Calu3 (cell line): ENCODE measurements at regions not wholly inside any gene's neighbourhood (a gene's known extent, or its start where the extent isn't known, plus 50 kb on each side); places are given as distances from the start of the nearest gene placed in this dataset.
"Not testable (repeated sequence)": the region's sequence is repeated elsewhere in the genome, so short reads cannot be mapped to it uniquely, and the experiment has no call there.

Source experiments
- BruUV-seq: library from RNA; stranded (reverse); fragments of 400-500 nt; replicated peaks from 2 replicates; lab custom pipeline; 2021; lab: Mats Ljungman, UMichigan
- CTCF ChIA-PET: fragments of 300-600 bp; sonication (Branson Sonifier 250); formaldehyde crosslinking; loops from one replicate; lab custom pipeline; 2022; ENCODE audit warnings: antibody characterized with exemption; lab: Charles Lee
- DNase-seq: peaks from one replicate; pipeline ENCODE4 v3.0.0; 2022
- H3K27ac Mint-ChIP-seq: one replicate; pipeline ENCODE4 v1.8.0; 2022; ENCODE audit warnings: mixed read lengths; ENCODE audit not compliant: unreplicated experiment
- H3K27me3 Mint-ChIP-seq: one replicate; pipeline ENCODE4 v1.8.0; 2022; ENCODE audit warnings: mixed read lengths; ENCODE audit not compliant: unreplicated experiment
- H3K36me3 Mint-ChIP-seq: one replicate; pipeline ENCODE4 v1.8.0; 2022; ENCODE audit warnings: mild to moderate bottlenecking, moderate library complexity, mixed read lengths; ENCODE audit not compliant: insufficient read depth, unreplicated experiment
- H3K4me1 Mint-ChIP-seq: one replicate; pipeline ENCODE4 v1.8.0; 2022; ENCODE audit warnings: mild to moderate bottlenecking, low read depth, mixed read lengths; ENCODE audit not compliant: unreplicated experiment
- H3K4me3 Mint-ChIP-seq: one replicate; pipeline ENCODE4 v1.8.0; 2022; ENCODE audit warnings: mild to moderate bottlenecking, low read depth, moderate library complexity, mixed read lengths; ENCODE audit not compliant: unreplicated experiment
- H3K9me3 Mint-ChIP-seq: one replicate; pipeline ENCODE4 v1.8.0; 2022; ENCODE audit warnings: low read depth, mixed read lengths; ENCODE audit not compliant: unreplicated experiment
- CTCF ChIP-seq: fragments of 200-600 bp; IDR thresholded peaks from one replicate; pipeline ENCODE4 v1.8.0; 2022; ENCODE audit warnings: antibody characterized with exemption; ENCODE audit not compliant: unreplicated experiment
- intact Hi-C: fragments of 100-400 bp; cut with micrococcal nuclease; formaldehyde crosslinking; loops from one replicate; pipeline ENCODE4 v1.10.0; 2022; ENCODE audit not compliant: unreplicated experiment

DNA sequence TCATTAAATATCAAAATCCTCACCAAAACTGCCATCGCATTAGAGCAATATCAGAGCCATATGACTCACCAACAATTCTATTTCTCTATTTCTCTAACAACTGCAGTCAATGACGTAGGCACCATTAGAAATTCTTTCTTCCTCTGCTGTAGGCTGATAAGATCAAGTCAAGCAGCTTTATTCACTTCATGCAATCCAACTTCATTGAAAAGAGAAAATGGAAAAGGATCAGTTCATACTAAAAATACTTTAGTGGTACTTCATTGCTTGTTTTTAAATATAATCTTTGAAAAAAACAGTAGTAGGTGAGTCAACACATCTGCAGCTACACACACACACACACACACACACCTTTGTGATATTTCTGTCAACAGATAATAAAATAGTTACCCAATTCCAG lies 345.3 kb upstream of the TENM3 start:
- intact Hi-C loops = no loop called here
- no peak for DNase-seq
- Mint-ChIP-seq H3K27me3 (no peaks in the 10 kb centered on the region), H3K27ac (no peak overlapping the region), H3K36me3 (no peaks in the 10 kb centered on the region), H3K4me1 (no peaks in the 10 kb centered on the region), H3K9me3 (no peaks in the 10 kb centered on the region), H3K4me3 (no peak overlapping the region)
- CTCF ChIA-PET = no interaction called here
- no TSS peak for BruUV-seq
- TF ChIP-seq CTCF = no peak

DNA sequence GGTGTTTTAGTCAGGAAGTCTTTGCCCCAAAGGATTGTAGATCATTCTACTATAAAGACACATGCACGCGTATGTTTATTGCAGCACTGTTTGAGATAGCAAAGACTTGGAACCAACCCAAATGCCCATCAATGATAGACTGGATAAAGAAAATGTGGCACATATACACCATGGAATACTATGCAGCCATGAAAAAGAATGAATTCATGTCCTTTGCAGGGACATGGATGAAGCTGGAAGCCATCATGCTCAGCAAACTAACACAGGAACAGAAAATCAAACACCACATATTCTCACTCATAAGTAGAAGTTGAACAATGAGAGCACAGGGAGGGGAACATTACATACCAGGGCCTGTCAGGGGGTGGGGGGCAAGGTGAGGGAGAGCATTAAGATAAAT lies 340.8 kb upstream of the TENM3 start:
- H3K27me3 Mint-ChIP-seq, H3K4me3 Mint-ChIP-seq, H3K4me1 Mint-ChIP-seq, intact Hi-C loops, DNase-seq, H3K9me3 Mint-ChIP-seq, CTCF ChIA-PET, H3K27ac Mint-ChIP-seq, BruUV-seq, H3K36me3 Mint-ChIP-seq: not testable (repeated sequence)

DNA sequence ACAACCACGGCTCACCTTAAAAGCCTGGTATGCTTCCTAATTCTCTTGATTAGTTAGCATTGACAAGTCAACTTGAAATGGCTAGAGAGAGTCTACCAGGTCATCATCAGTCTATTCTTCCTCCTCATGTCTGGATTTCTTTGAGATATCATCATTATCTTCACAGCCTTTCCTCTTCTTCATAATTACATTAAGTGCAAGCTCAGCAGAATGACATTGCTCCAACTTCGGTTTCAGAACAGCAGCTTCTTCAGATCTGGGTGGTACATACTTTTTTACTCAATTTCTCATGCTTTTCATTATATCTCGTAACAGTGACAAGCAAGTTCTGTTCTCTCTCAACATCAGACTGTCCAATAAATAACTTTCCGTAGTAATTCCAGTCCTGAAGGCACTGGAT lies 337.5 kb upstream of the TENM3 start:
- Mint-ChIP-seq H3K27ac (no peak overlapping the region), H3K9me3 (no peaks in the 10 kb centered on the region), H3K36me3 (no peaks in the 10 kb centered on the region), H3K4me3 (no peak overlapping the region), H3K4me1 (no peaks in the 10 kb centered on the region), H3K27me3 (no peaks in the 10 kb centered on the region)
- intact Hi-C loops = no loop called here
- CTCF ChIA-PET = no interaction called here
- no peak for DNase-seq
- BruUV-seq = no TSS peak
- TF ChIP-seq CTCF = no peak

DNA sequence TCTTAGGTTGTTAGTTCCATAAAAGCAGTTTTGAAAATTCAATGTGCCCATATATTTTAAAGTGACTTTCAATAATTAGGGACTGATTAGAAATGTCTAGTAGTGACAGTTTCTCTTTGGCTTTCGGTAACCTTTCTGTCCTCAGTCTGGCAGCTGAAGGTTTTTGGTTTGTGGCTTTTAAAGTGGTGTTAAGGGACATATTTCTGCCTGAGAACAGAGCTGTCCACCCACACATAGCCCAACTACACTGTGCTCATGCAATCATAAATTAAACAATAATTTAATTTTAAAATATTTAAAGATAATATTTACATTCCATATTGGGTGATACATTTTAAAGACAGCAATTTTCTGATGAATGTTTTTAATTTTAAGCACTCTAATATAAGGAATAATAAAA lies 335.0 kb upstream of the TENM3 start:
- Mint-ChIP-seq H3K27ac (no peak overlapping the region), H3K36me3 (no peaks in the 10 kb centered on the region), H3K4me3 (no peak overlapping the region), H3K27me3 (no peaks in the 10 kb centered on the region), H3K4me1 (no peaks in the 10 kb centered on the region), H3K9me3 (peaks cover 6% of the 10 kb centered on the region)
- no TSS peak for BruUV-seq
- CTCF ChIA-PET = no interaction called here
- intact Hi-C loops = no loop called here
- no peak for DNase-seq
- no peak for TF ChIP-seq CTCF

- Mint-ChIP-seq H3K27ac (no peak overlapping the region), H3K4me1 (no peaks in the 10 kb centered on the region), H3K9me3 (peaks cover 8% of the 10 kb centered on the region), H3K27me3 (no peaks in the 10 kb centered on the region), H3K4me3 (no peak overlapping the region), H3K36me3 (no peaks in the 10 kb centered on the region)
- TF ChIP-seq CTCF = no peak
- peak; percentile 6 for DNase-seq
- no TSS peak for BruUV-seq
- CTCF ChIA-PET = no interaction called here
- intact Hi-C loops = no loop called here
Observed at GRCh38 chr4:181909368-181909767, 333.8 kb upstream of the TENM3 start.
